Brain microvascular endothelial cell (primary cell): ENCODE measurements at regions not wholly inside any gene's neighbourhood (a gene's known extent, or its start where the extent isn't known, plus 50 kb on each side); places are given as distances from the start of the nearest gene placed in this dataset.

Source experiments
- DNase-seq: peaks from one replicate; pipeline ENCODE4 v3.0.0-alpha.2; 2020
- H3K27ac ChIP-seq: fragments of 250-450 bp; sonication (Bioruptor Pico); 2 replicates; pipeline ENCODE4 v1.5.1; 2020; ENCODE audit warnings: mild to moderate bottlenecking, moderate library complexity
- H3K27me3 ChIP-seq: fragments of 250-450 bp; sonication (Bioruptor Pico); replicated peaks from 2 replicates; pipeline ENCODE4 v1.5.1; 2020; ENCODE audit warnings: mild to moderate bottlenecking
- H3K36me3 ChIP-seq: fragments of 250-450 bp; sonication (Bioruptor Pico); replicated peaks from 2 replicates; pipeline ENCODE4 v1.5.1; 2020; ENCODE audit warnings: mild to moderate bottlenecking
- H3K4me3 ChIP-seq: 2 replicates; pipeline ENCODE4 v1.5.1; 2011; ENCODE audit warnings: low read depth, mild to moderate bottlenecking, control low read depth, low read length, moderate library complexity
- in situ Hi-C: cut with HindIII; loops from 2 replicates; pipeline ENCODE4 v1.10.0; 2017; ENCODE audit warnings: low sequenced_read_pairs, low pct_ligation_motif_present
- TF ChIP-seq, protein P1 (sequence below): IDR thresholded peaks from 2 replicates; pipeline ENCODE4 v1.5.1; 2011; ENCODE audit warnings: low read depth, mild to moderate bottlenecking, moderate library complexity, low read length, control low read depth, inconsistent platforms; ENCODE audit errors: missing control alignments

DNA sequence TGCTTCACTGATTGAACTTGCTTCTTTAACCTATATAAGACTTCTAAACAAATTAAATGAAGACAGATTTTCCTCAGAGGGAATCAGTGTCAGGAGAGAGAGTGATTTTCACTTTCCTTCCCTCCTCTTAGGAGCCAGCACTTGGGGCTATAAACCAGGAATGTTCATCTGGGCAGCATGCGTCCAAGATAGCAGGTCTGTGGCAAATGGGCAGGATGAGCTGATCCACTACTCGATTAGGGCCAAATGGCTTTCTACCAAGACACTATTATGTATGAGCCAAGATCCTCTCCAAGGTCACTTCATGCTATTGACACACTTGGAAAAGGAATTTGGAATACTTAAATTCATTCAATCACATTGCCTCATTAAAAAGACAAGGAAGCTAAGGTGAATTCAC is 203.9 kb upstream of the GRID2 start:
- Histone ChIP-seq H3K4me3 (no peak overlapping the region), H3K36me3 (no peaks in the 10 kb centered on the region), H3K27me3 (no peaks in the 10 kb centered on the region), H3K27ac (no peak overlapping the region)
- in situ Hi-C loops, result no loop called here
- TF ChIP-seq, protein P1, sequence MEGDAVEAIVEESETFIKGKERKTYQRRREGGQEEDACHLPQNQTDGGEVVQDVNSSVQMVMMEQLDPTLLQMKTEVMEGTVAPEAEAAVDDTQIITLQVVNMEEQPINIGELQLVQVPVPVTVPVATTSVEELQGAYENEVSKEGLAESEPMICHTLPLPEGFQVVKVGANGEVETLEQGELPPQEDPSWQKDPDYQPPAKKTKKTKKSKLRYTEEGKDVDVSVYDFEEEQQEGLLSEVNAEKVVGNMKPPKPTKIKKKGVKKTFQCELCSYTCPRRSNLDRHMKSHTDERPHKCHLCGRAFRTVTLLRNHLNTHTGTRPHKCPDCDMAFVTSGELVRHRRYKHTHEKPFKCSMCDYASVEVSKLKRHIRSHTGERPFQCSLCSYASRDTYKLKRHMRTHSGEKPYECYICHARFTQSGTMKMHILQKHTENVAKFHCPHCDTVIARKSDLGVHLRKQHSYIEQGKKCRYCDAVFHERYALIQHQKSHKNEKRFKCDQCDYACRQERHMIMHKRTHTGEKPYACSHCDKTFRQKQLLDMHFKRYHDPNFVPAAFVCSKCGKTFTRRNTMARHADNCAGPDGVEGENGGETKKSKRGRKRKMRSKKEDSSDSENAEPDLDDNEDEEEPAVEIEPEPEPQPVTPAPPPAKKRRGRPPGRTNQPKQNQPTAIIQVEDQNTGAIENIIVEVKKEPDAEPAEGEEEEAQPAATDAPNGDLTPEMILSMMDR, result no peak
- no peak for DNase-seq

DNA sequence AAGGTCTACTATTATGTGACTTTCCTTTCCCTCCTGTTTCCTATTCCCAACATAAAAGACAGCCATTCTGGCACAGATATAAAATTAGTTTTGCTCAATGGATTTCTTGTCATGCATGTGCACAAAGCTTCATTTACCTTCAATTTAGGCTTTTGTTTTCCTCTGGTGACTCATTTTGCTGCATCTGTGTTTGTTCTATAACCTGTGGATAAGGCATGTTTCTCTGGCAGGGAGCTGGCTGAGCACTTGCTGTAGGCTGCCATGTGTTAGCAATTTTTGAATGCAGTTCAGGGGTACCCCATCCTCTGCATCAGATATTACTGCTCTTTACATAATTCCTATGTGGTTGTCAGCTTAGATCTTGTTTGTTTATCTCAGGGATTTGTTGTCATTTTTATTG is 202.8 kb upstream of the GRID2 start:
- no peak overlapping the region for H3K27ac ChIP-seq
- DNase-seq, result no peak
- TF ChIP-seq, protein P1, result no peak
- H3K27me3 ChIP-seq, result no peaks in the 10 kb centered on the region
- in situ Hi-C loops, result no loop called here
- no peaks in the 10 kb centered on the region for H3K36me3 ChIP-seq
- H3K4me3 ChIP-seq, result no peak overlapping the region

DNA sequence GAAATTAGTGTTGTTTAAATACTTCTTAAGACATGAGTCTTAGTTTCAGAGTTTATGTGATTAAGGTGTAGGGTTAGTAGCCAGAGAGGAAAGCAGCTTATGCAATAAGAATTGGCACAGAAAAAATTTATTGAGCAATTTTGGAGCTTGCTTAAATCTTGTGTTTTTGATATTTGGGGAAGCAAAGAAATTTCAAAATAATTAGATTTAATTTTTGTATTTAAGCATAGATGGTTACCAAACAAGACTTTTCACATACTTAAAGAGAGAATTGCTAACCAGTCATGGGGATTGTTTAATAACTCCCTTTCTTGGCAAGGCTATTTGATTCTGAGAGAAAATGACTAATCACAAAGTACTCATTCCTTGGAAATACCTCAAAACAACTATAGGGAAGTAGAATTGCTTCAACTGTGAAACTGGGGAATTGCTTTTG is 202.0 kb upstream of the GRID2 start:
- in situ Hi-C loops, result no loop called here
- no peak for DNase-seq
- Histone ChIP-seq H3K4me3 (no peak overlapping the region), H3K27me3 (no peaks in the 10 kb centered on the region), H3K36me3 (no peaks in the 10 kb centered on the region), H3K27ac (no peak overlapping the region)
- TF ChIP-seq, protein P1, result no peak

DNA sequence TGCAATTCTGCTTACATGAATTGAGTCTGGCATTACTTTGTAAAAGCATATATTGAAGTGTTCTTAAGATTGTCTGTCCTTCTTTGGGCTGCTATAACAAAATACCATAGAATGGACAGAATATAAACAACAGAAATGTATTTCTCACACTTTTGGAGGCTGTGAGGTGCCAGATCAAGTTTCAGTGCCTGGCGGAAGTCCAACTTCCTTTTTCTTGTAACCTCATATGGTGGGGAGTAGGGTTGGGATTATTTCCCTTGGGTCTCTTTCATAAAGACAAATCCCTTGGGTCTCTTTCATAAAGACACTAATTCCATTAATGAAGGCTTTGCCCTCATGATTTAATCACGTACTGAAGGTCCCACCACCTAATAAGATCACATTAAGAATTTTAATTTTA is 199.3 kb upstream of the GRID2 start:
- TF ChIP-seq, protein P1, result no peak
- Histone ChIP-seq H3K27me3 (no peaks in the 10 kb centered on the region), H3K36me3 (no peaks in the 10 kb centered on the region), H3K4me3 (no peak overlapping the region), H3K27ac (no peak overlapping the region)
- DNase-seq, result no peak
- in situ Hi-C loops, result no loop called here

DNA sequence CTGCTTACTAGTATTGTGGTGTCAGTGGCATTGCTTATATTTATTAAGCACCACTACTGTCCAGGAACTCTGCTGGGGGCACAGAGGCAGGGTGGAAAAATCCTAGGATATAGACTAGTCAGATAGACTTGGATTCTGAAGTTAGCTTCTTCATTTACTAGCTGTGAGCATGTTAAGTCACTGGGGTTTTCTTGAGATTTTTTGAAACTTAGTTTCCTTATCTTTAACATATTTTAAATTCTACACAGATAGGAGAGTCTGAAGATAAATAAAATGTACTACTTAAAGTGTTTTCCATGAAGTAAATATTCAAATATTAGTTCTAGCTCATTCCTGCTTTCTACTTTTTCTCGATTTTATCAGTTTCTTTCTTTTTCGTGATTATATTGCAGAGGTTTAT is 196.9 kb upstream of the GRID2 start:
- Histone ChIP-seq H3K27ac (no peak overlapping the region), H3K27me3 (no peaks in the 10 kb centered on the region), H3K36me3 (no peaks in the 10 kb centered on the region), H3K4me3 (no peak overlapping the region)
- DNase-seq, result no peak
- in situ Hi-C loops, result no loop called here
- TF ChIP-seq, protein P1, result no peak

DNA sequence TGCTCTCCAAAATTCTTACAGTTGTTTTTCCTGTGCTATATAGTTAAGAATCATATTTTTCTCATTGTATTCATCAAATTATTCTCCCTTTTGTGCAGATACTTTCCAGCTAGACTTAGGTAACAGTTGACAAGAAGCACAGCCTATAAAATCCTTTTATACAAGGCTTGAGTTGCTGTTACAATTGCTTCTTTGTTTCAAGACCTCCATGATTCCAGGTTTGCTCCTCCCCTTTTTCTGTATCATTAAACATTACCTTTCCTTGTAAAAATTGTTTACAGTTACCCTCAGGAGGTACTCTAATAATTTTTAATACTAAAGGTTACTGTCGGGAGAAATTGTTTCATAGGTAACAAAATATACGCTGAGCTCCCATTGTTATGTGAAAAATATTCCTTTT is 192.3 kb upstream of the GRID2 start:
- H3K36me3 ChIP-seq, result no peaks in the 10 kb centered on the region
- TF ChIP-seq, protein P1, result no peak
- DNase-seq, result no peak
- no peak overlapping the region for H3K4me3 ChIP-seq
- in situ Hi-C loops, result no loop called here
- H3K27ac ChIP-seq, result no peak overlapping the region
- no peaks in the 10 kb centered on the region for H3K27me3 ChIP-seq
